HTR-8/SVneo (cell line): ENCODE measurements at regions not wholly inside any gene's neighbourhood (a gene's known extent, or its start where the extent isn't known, plus 50 kb on each side); places are given as distances from the start of the nearest gene placed in this dataset.

Experiments
- DNase-seq: peaks from one replicate; pipeline ENCODE4 v3.0.0; 2011; ENCODE audit warnings: low spot score, mixed read lengths; ENCODE audit not compliant: insufficient read length
- FAIRE-seq: peaks from 2 replicates; lab custom pipeline; 2011; peaks lifted over from hg19 to GRCh38; lab: Jason Lieb, UNC

GRCh38 chr17:69872675-69873262, 202.3 kb upstream of the KCNJ16 start:
- DNase-seq (no peak), FAIRE-seq (no peak)

DNA sequence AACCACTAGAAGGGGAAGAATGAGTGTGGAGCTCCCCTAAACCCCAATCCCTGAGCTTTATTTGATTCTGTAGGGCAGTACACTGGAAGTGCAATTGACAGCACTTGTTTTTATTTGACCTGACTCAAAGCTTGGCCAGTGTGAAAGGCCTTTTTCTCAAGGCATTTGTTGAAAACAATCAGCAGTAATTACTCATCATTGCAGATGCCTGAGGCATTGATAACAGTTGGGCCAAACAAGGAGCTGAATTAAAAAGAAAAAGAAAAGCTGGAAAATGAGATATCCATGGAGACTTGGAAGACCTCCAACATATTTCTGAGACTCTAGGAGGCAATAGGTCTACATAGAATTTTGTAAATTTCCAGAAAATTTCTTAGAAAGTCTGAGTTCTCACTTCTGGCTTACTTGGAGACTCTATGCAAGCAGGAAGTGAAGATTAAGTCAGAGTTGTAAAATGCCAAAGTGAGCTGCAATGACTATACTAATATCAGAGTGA, 200.8 kb upstream of the KCNJ16 start:
- FAIRE-seq (peak; percentile 33), DNase-seq (no peak)

DNA sequence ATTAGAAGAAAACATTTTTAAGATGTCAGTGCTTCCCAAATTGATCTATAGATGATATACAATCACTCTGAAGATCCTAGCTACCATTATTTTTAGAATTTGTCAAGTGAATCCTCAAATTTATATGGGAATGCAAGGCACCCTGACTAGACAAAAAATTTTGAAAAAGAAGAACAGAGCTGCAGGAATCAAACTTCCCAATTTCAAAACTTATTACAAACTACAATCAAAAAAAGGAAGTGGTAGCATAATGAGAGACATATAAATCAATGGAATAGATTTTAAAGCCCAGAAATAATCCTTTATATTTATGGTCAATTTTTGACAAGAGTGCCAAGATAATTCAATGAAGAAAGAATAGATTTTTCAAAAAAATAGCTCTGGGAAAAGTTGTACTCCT, 198.3 kb upstream of the KCNJ16 start:
- DNase-seq: no peak
- no peak for FAIRE-seq

DNA sequence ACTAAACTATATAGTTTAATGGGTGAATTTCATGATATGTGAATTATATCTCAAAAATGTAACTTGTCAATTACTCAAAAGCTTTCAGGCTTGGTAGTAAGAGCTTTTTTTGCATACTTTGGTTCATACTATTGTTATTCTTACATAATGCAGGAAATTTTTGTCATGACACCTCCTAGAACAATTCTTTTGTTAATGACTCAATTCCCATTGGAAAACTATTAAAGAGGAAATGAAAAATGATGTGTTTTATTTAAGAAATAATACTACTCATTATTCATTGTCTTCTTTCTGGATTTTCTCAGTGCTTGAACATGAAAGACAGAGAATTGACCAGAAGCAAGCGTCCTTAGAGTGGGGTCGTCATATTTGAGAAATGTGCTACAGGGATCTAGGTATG, 196.4 kb upstream of the KCNJ16 start:
- DNase-seq: no peak
- no peak for FAIRE-seq

DNA sequence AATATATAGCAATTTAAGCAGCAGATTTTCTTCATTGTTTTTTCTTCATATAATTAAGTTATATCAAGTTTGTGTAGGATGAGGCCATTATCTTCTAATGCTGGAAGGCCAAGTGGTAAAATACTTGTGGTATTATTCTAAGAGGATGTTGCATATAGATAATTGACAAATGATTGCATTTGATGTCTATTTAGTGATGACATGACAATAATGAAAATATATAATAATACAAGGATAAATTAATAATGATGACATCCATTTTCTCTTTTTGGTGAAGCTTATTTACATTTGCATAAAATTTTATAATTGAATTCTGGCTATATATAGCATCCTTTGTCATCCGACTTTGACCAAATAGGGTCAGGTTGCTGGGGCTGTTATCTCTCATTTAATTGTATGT, 195.4 kb upstream of the KCNJ16 start:
- DNase-seq: no peak
- FAIRE-seq: no peak

DNA sequence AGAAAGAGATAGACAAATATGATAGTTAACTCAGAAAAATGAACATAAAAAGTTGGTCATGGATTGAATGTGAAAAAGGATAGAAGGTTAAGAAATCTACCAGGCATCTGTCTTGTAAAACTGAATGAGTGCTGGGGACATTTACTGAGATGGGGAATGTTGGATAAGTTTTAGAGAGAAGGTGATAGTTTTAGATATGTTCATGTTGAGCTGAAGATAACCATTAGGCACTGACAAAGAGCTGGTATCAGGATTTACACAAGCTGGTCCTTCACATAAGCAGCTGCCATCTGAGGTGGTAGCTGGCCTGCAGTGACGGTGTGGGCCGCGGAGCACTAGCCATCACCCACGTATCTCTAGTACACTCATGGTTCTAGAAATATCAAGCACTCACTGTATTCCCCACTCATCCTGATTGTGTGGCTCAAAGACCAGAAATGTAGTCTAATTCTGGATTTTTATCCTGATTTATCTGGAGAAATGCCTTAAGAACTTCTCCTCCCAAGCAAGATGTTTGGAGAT, 194.4 kb upstream of the KCNJ16 start:
- DNase-seq (no peak), FAIRE-seq (no peak)

DNA sequence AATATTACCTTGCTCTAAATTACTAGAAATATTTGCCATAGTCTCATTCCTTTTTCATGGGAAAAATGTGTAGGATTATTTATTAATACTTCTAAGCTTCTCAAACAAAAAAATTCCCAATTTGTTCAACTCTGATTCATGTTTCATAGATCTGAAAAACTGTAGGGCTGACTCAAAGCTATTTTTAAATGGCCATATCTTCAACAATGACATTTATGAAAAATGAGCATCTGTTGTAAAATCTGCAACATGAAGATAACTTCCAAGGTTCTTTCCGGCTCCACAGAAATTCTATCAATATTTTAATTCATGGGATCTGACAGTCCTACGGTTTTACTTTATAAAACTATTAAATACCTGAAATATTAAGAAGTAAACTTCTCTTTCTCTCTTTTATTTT, 192.7 kb upstream of the KCNJ16 start:
- FAIRE-seq: no peak

GRCh38 chr17:69883120-69883519, 191.9 kb upstream of the KCNJ16 start:
- DNase-seq (no peak), FAIRE-seq (no peak)

More for the DNA sequence above, 192.7 kb upstream of the KCNJ16 start:
- no peak for DNase-seq

- no peak for FAIRE-seq
- no peak for DNase-seq
Measured at GRCh38 chr17:69884356-69884755, 190.7 kb upstream of the KCNJ16 start.

DNA sequence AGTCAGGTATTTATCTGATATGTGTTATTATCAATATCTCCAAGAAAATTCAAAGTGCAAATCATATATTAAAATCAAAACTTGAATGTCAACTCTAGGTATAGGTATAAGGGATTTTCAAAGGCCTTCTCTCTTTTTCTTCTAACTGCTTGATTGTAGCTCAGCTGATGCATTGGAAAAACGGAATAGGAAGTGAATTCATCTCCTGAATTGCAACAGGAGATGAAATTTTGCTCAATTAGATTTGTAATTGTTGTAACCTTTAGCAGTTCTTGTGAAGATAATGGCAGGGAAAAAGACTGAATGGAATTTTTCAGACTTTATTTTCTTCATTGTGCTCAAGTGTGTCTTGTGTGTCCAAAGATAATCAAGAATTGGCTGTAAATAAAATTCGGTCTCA, 190.2 kb upstream of the KCNJ16 start:
- FAIRE-seq (no peak), DNase-seq (no peak)

DNA sequence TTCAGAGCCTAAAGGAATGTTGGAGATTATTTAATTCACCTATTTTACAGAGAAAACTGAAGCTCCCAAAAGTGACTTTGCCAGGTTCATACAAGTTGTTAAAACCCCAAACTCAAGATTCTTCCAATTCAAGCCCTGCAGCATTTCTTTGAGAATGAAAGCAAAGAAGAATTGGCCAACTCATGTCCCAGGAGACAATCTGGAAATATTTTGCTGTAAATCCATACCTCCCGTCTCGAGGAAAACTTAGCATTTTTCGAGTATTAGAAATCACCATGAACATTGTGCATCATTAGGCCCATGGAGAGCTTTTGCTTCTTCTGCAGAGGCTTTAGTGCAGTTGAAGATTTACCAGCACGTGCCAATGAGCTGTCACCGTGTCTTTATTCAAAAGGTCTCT, 176.4 kb upstream of the KCNJ16 start:
- no peak for FAIRE-seq

DNA sequence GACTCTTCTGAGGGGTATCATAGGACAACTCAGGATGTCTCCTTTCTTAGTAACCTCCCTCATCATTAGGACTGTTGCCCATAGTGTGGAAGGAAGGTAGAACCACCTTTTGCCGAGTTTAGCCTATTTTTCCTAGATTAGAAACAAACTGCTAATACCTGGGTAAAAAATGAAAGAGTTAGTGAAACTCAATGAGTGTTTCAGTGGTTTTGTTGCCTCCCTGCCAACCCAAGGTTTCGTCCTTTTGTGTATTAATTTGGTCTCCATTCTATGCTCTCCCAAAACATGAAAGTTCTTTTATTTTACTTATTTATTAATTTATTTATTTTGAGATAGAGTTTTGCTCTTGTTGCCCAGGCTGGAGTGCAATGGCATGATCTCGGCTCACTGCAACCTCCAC, 174.9 kb upstream of the KCNJ16 start:
- FAIRE-seq: no peak
- no peak for DNase-seq

More for the DNA sequence above, 176.4 kb upstream of the KCNJ16 start:
- no peak for DNase-seq

- DNase-seq (no peak), FAIRE-seq (no peak)
Measured at GRCh38 chr17:69900829-69901228, 174.2 kb upstream of the KCNJ16 start.

DNA sequence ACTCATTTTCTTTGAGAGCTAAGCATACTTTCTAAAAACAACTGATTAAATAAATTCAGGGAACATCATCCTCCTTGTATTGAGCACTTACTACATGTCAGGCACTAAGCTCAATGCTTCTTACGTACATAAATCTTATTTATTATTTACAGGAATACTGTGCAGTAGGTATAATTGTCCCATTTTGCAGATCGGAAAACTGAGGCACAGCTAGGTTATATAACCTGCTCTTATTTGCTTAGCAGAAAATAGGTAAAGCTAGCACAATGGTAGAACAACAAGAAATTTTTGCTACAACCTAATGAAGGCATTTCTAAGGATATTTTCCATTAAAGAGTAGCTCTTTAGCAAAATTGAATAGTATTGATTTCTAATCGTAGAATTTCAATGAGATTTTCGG, 168.7 kb upstream of the KCNJ16 start:
- FAIRE-seq: no peak
- DNase-seq: no peak

DNA sequence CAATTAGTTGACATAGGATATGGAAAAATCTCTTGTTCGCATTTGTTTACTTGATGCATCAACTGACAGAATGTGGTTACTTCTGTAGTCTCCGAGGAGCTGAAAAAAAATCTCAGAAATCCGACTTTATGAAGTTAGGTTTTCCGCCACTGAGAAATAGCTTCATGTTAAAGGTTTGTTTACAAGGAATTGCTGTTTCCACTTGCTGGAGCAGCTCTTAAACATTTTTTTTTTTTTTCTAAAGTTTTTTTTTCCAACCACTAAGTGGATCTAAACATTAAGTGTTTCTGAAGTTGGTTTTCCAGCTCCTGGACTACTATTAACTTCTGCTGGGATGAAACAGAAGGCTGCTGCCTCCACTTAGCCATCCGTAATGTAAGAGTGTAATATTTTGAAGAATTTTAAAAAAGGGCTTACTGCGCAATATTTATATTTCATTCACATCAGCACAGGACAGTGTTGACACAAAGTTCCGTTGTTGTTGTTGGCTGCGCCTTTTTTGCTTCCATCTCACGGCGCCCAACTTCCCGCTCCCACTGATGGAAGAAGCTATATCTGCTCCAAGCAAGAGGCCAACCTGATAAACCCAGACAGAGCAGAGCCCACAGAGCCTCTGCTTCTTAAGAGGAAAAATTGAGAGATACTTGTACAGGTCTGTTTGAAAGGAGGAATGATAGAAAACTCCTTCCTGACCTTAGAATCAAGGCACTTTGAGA, 167.7 kb upstream of the KCNJ16 start:
- FAIRE-seq: no peak
- DNase-seq: no peak

DNA sequence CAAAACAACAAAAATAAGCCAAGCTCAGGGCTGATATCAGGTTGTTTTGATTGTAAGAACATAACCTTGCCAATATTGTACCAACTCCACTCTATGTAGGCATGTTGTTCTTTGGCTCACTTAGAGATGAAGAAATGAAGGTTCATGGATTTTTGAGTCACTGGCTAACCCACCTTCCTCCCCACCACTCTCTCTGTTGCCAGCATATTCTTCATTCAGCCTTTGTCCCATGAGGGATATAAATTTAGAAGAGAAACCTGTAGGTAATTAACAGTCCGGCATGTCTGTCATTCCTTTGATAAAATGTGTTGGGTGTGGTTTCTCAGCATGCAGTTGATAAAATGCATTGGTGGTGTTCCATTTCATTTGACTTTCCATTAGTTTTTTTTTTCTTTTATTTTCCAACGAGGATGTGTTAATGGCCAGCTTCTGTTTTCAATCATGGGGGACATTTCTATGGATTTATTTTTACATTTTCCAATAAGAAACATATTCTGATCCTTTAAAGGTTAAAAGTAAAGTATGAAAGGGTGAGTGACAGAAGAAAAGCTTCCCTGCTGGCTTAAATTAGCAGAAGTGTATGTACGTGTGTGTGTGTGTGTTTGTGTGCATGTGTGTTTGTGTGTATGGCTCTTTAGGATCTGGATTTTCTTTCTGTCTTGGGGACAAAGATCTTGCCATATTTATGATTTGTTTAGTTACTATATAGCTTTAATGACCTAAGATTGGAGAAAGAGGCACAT, 166.2 kb upstream of the KCNJ16 start:
- no peak for DNase-seq
- peak; percentile 46 for FAIRE-seq

DNA sequence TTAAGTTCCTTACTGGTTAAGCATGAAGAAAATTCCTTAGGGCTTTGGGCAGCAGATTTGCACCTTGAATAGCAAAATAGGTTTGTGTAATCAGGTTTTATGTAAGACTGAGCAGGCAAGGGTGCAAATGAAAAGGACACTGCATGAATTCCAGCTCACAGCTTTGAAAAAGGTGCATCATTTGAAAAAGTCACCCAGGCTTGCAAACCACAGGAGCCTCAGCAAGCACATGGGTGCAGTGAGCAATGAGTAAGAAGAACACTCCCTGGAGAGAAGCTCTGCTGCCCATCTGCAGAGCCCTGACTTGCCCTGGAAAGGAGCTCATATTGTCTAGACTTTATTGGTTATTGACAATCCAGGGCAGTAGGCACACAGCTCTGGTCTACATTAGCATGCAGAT, 165.6 kb upstream of the KCNJ16 start:
- DNase-seq (no peak), FAIRE-seq (peak; percentile 52)

GRCh38 chr17:69912805-69913204, 162.2 kb upstream of the KCNJ16 start:
- DNase-seq (no peak), FAIRE-seq (no peak)

DNA sequence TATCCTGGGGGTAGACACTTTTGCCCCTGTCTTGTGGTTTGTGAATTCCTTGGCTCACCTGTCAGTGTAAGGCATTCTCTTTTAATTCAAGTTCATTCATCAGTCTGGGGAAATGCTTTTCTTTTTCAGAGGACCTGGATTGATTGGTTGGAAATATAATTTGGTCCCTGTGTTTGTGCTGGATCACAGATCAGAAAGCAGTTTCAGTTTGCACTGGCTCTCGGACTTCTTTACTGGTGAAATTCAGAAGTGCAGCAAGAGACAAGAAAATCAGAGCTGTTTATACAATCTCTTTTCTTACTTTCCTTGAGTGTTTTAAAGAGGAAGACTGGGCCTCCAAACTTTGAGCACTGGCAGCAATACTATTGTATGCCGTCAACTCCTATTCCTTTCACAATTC, 161.8 kb upstream of the KCNJ16 start:
- DNase-seq (no peak), FAIRE-seq (no peak)

- DNase-seq: no peak
- FAIRE-seq: no peak
Measured at GRCh38 chr17:69913616-69914015, 161.4 kb upstream of the KCNJ16 start.

DNA sequence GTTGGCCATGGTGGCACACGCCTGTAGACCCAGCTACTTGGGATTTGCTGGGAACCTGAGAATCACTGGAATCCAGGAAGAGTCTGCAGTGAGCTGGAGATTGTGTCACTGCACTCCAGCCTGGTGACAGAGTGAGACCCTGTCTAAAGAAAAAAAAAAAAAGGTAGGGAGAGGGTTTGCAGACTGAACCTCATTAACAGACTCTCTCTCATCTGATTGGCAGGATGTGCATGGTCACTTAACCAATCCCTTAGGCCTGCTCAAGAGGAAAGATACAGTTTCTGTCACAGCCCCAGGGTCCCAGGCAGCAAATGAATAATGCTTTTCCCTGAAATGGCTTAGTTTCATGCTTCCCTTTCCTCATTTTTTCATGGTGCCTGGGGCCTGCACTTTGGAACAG, 160.5 kb upstream of the KCNJ16 start:
- no peak for FAIRE-seq
- no peak for DNase-seq
